Sigmoid colon (tissue), 4 donors: ENCODE measurements at regions not wholly inside any gene's neighbourhood (a gene's known extent, or its start where the extent isn't known, plus 50 kb on each side); places are given as distances from the start of the nearest gene placed in this dataset.

Experiments
- EP300 ChIP-seq, 4 donors: sonication (generic); formaldehyde crosslinking; IDR thresholded peaks; one replicate each; pipeline ENCODE4 v1.6.1; 2017; ENCODE audit warnings: antibody characterized with exemption in 4 of 4
- POLR2A ChIP-seq, 2 donors: fragments of 450-650 bp; IDR thresholded peaks; one replicate each; pipeline ENCODE4 v1.6.1; 2016; ENCODE audit warnings: antibody characterized with exemption in 2 of 2, mild to moderate bottlenecking in 2 of 2, moderate library complexity in 2 of 2
- POLR2AphosphoS5 ChIP-seq, 4 donors: sonication (generic); formaldehyde crosslinking; IDR thresholded peaks; one replicate each; pipeline ENCODE4 v1.6.1; 2017; ENCODE audit warnings: antibody characterized with exemption in 4 of 4
- TF ChIP-seq, protein P1 (sequence below), 4 experiments: fragments of 450-650 bp in 3 of 4; fragments of 200-600 bp in 1 of 4; IDR thresholded peaks; one replicate each; pipeline ENCODE4 v1.5.1; 2016 to 2019; ENCODE audit warnings: antibody characterized with exemption in 4 of 4, mild to moderate bottlenecking in 3 of 4, moderate library complexity in 2 of 4

DNA sequence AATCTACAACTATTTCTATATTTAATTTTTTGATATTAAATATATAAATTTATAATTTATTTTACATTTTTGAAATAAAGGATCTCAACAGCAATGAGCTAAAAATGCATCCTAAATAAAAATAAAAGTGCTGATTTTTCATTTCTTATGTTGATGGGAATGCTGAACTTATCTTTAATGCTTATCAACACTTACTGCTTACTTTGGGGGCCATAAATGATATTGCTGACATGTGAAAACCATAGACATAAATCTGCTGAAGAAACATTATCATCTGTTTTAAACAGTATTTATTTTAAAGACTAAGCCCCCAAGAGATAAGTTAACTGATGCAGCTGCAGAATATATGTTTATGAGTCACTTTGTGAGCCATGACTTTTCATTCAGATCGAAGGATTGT, 594.1 kb upstream of the PKN2 start:
- TF ChIP-seq, protein P1, sequence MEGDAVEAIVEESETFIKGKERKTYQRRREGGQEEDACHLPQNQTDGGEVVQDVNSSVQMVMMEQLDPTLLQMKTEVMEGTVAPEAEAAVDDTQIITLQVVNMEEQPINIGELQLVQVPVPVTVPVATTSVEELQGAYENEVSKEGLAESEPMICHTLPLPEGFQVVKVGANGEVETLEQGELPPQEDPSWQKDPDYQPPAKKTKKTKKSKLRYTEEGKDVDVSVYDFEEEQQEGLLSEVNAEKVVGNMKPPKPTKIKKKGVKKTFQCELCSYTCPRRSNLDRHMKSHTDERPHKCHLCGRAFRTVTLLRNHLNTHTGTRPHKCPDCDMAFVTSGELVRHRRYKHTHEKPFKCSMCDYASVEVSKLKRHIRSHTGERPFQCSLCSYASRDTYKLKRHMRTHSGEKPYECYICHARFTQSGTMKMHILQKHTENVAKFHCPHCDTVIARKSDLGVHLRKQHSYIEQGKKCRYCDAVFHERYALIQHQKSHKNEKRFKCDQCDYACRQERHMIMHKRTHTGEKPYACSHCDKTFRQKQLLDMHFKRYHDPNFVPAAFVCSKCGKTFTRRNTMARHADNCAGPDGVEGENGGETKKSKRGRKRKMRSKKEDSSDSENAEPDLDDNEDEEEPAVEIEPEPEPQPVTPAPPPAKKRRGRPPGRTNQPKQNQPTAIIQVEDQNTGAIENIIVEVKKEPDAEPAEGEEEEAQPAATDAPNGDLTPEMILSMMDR (IDR thresholded peaks at IDR 0.05): no peak
- TF ChIP-seq POLR2AphosphoS5 (IDR thresholded peaks at IDR 0.05) (no peak), EP300 (IDR thresholded peaks at IDR 0.05) (no peak), POLR2A (IDR thresholded peaks at IDR 0.05) (no peak)
